T-helper 2 cell treated with Interferon-gamma antibody and Interleukin-4, amounts not matched to agents 5 μg/mL and 100 μg/mL, for 36 hours (primary cell): ENCODE measurements at regions not wholly inside any gene's neighbourhood (a gene's known extent, or its start where the extent isn't known, plus 50 kb on each side); places are given as distances from the start of the nearest gene placed in this dataset.
"Not testable (repeated sequence)": the region's sequence is repeated elsewhere in the genome, so short reads cannot be mapped to it uniquely, and the experiment has no call there.

Experiments
- DNase-seq: peaks from one replicate; pipeline ENCODE4 v3.0.0; 2021; ENCODE audit warnings: low spot score
- H3K27ac Mint-ChIP-seq: one replicate; pipeline ENCODE4 v1.8.0; 2021; ENCODE audit warnings: mild to moderate bottlenecking, mixed read lengths
- H3K27me3 Mint-ChIP-seq: one replicate; pipeline ENCODE4 v1.8.0; 2021; ENCODE audit warnings: low read depth, mixed read lengths
- H3K36me3 Mint-ChIP-seq: one replicate; pipeline ENCODE4 v1.8.0; 2021; ENCODE audit warnings: low read depth, mixed read lengths
- H3K4me1 Mint-ChIP-seq: one replicate; pipeline ENCODE4 v1.8.0; 2021; ENCODE audit warnings: low read depth, mixed read lengths
- H3K4me3 Mint-ChIP-seq: one replicate; pipeline ENCODE4 v1.8.0; 2022; ENCODE audit warnings: mild to moderate bottlenecking, moderate library complexity, mixed read lengths
- H3K9me3 Mint-ChIP-seq: one replicate; pipeline ENCODE4 v1.8.0; 2021; ENCODE audit warnings: mixed read lengths

GRCh38 chr3:144770915-144771351 lies 799.3 kb downstream of the DIPK2A start:
- no peaks in the 10 kb centered on the region for H3K4me1 Mint-ChIP-seq
- no peaks in the 10 kb centered on the region for H3K36me3 Mint-ChIP-seq
- no peak for DNase-seq
- H3K9me3 Mint-ChIP-seq, result no peaks in the 10 kb centered on the region
- no peaks in the 10 kb centered on the region for H3K27me3 Mint-ChIP-seq
- H3K4me3 Mint-ChIP-seq, result no peak overlapping the region
- no peak overlapping the region for H3K27ac Mint-ChIP-seq

- Mint-ChIP-seq H3K9me3 (no peaks in the 10 kb centered on the region), H3K4me3 (no peak overlapping the region), H3K27me3 (no peaks in the 10 kb centered on the region), H3K4me1 (no peaks in the 10 kb centered on the region), H3K27ac (no peak overlapping the region), H3K36me3 (no peaks in the 10 kb centered on the region)
- no peak for DNase-seq
Observed at GRCh38 chr3:144771381-144771870, 799.8 kb downstream of the DIPK2A start.

GRCh38 chr3:144772372-144772771 lies 800.7 kb downstream of the DIPK2A start:
- Mint-ChIP-seq H3K4me1 (no peaks in the 10 kb centered on the region), H3K4me3 (no peak overlapping the region), H3K27me3 (no peaks in the 10 kb centered on the region), H3K27ac (no peak overlapping the region), H3K36me3 (no peaks in the 10 kb centered on the region), H3K9me3 (no peaks in the 10 kb centered on the region)
- DNase-seq, result no peak

- H3K36me3 Mint-ChIP-seq, result no peaks in the 10 kb centered on the region
- H3K9me3 Mint-ChIP-seq, result no peaks in the 10 kb centered on the region
- H3K4me1 Mint-ChIP-seq, result no peaks in the 10 kb centered on the region
- H3K4me3 Mint-ChIP-seq, result no peak overlapping the region
- DNase-seq, result no peak
- no peak overlapping the region for H3K27ac Mint-ChIP-seq
- H3K27me3 Mint-ChIP-seq, result no peaks in the 10 kb centered on the region
Observed at GRCh38 chr3:144773350-144773749, 801.7 kb downstream of the DIPK2A start.

GRCh38 chr3:144774897-144775296 lies 803.3 kb downstream of the DIPK2A start:
- Mint-ChIP-seq H3K27ac (no peak overlapping the region), H3K4me1 (no peaks in the 10 kb centered on the region), H3K27me3 (no peaks in the 10 kb centered on the region), H3K9me3 (peaks cover 4% of the 10 kb centered on the region), H3K4me3 (no peak overlapping the region), H3K36me3 (no peaks in the 10 kb centered on the region)
- DNase-seq, result no peak

GRCh38 chr3:144775551-144775950 lies 803.9 kb downstream of the DIPK2A start:
- no peak overlapping the region for H3K27ac Mint-ChIP-seq
- peaks cover 4% of the 10 kb centered on the region for H3K9me3 Mint-ChIP-seq
- H3K4me1 Mint-ChIP-seq, result no peaks in the 10 kb centered on the region
- no peak for DNase-seq
- H3K27me3 Mint-ChIP-seq, result no peaks in the 10 kb centered on the region
- no peak overlapping the region for H3K4me3 Mint-ChIP-seq
- no peaks in the 10 kb centered on the region for H3K36me3 Mint-ChIP-seq

GRCh38 chr3:144777906-144778305 lies 806.3 kb downstream of the DIPK2A start:
- Mint-ChIP-seq H3K4me1 (no peaks in the 10 kb centered on the region), H3K27ac (no peak overlapping the region), H3K9me3 (peaks cover 4% of the 10 kb centered on the region), H3K36me3 (no peaks in the 10 kb centered on the region), H3K4me3 (no peak overlapping the region), H3K27me3 (no peaks in the 10 kb centered on the region)
- DNase-seq, result no peak

GRCh38 chr3:144791034-144791433 lies 819.4 kb downstream of the DIPK2A start:
- H3K4me3 Mint-ChIP-seq, result no peak overlapping the region
- no peak overlapping the region for H3K27ac Mint-ChIP-seq
- no peaks in the 10 kb centered on the region for H3K27me3 Mint-ChIP-seq
- no peak for DNase-seq
- peaks cover 6% of the 10 kb centered on the region for H3K9me3 Mint-ChIP-seq
- H3K4me1 Mint-ChIP-seq, result no peaks in the 10 kb centered on the region
- H3K36me3 Mint-ChIP-seq, result no peaks in the 10 kb centered on the region

GRCh38 chr3:144801890-144802289 lies 830.3 kb downstream of the DIPK2A start:
- no peak overlapping the region for H3K27ac Mint-ChIP-seq
- no peaks in the 10 kb centered on the region for H3K4me1 Mint-ChIP-seq
- H3K9me3 Mint-ChIP-seq, result no peaks in the 10 kb centered on the region
- H3K4me3 Mint-ChIP-seq, result no peak overlapping the region
- H3K36me3 Mint-ChIP-seq, result no peaks in the 10 kb centered on the region
- DNase-seq, result no peak
- no peaks in the 10 kb centered on the region for H3K27me3 Mint-ChIP-seq

GRCh38 chr3:144809380-144809779 lies 837.8 kb downstream of the DIPK2A start:
- Mint-ChIP-seq H3K4me1 (no peaks in the 10 kb centered on the region), H3K27me3 (no peaks in the 10 kb centered on the region)

GRCh38 chr3:144810160-144810559 lies 838.5 kb downstream of the DIPK2A start:
- no peaks in the 10 kb centered on the region for H3K4me1 Mint-ChIP-seq
- no peak overlapping the region for H3K27ac Mint-ChIP-seq
- DNase-seq, result no peak
- no peaks in the 10 kb centered on the region for H3K27me3 Mint-ChIP-seq
- H3K4me3 Mint-ChIP-seq, result no peak overlapping the region
- no peaks in the 10 kb centered on the region for H3K36me3 Mint-ChIP-seq
- no peaks in the 10 kb centered on the region for H3K9me3 Mint-ChIP-seq

More at GRCh38 chr3:144809380-144809779, 837.8 kb downstream of the DIPK2A start:
- H3K27ac Mint-ChIP-seq, result no peak overlapping the region
- H3K9me3 Mint-ChIP-seq, result no peaks in the 10 kb centered on the region
- no peaks in the 10 kb centered on the region for H3K36me3 Mint-ChIP-seq
- H3K4me3 Mint-ChIP-seq, result no peak overlapping the region
- DNase-seq, result no peak

GRCh38 chr3:144815655-144816054 lies 844.0 kb downstream of the DIPK2A start:
- Mint-ChIP-seq H3K36me3 (no peaks in the 10 kb centered on the region), H3K27me3 (no peaks in the 10 kb centered on the region), H3K4me1 (no peaks in the 10 kb centered on the region), H3K27ac (no peak overlapping the region), H3K4me3 (no peak overlapping the region), H3K9me3 (no peaks in the 10 kb centered on the region)
- DNase-seq, result no peak

- H3K4me3 Mint-ChIP-seq, result no peak overlapping the region
- no peak overlapping the region for H3K27ac Mint-ChIP-seq
- no peak for DNase-seq
- no peaks in the 10 kb centered on the region for H3K9me3 Mint-ChIP-seq
- H3K4me1 Mint-ChIP-seq, result no peaks in the 10 kb centered on the region
- H3K27me3 Mint-ChIP-seq, result no peaks in the 10 kb centered on the region
- H3K36me3 Mint-ChIP-seq, result no peaks in the 10 kb centered on the region
Observed at GRCh38 chr3:144816323-144816722, 844.7 kb downstream of the DIPK2A start.

GRCh38 chr3:144818973-144819372 lies 847.4 kb downstream of the DIPK2A start:
- Mint-ChIP-seq H3K27ac (no peak overlapping the region), H3K9me3 (no peaks in the 10 kb centered on the region), H3K4me3 (no peak overlapping the region), H3K4me1 (no peaks in the 10 kb centered on the region), H3K27me3 (no peaks in the 10 kb centered on the region), H3K36me3 (no peaks in the 10 kb centered on the region)
- DNase-seq, result no peak

GRCh38 chr3:144820232-144820631 lies 848.6 kb downstream of the DIPK2A start:
- not testable (repeated sequence) for H3K27ac Mint-ChIP-seq, H3K4me1 Mint-ChIP-seq, DNase-seq

More at GRCh38 chr3:144820232-144820631, 848.6 kb downstream of the DIPK2A start:
- not testable (repeated sequence) for H3K27me3 Mint-ChIP-seq, H3K36me3 Mint-ChIP-seq, H3K9me3 Mint-ChIP-seq, H3K4me3 Mint-ChIP-seq
